Fibroblast of peridontal ligament (primary cell): ENCODE measurements at regions not wholly inside any gene's neighbourhood (a gene's known extent, or its start where the extent isn't known, plus 50 kb on each side); places are given as distances from the start of the nearest gene placed in this dataset.

Experiments
- DNase-seq: peaks from one replicate; pipeline ENCODE4 v3.0.0-alpha.2; 2010; ENCODE audit errors: extremely low read depth

DNA sequence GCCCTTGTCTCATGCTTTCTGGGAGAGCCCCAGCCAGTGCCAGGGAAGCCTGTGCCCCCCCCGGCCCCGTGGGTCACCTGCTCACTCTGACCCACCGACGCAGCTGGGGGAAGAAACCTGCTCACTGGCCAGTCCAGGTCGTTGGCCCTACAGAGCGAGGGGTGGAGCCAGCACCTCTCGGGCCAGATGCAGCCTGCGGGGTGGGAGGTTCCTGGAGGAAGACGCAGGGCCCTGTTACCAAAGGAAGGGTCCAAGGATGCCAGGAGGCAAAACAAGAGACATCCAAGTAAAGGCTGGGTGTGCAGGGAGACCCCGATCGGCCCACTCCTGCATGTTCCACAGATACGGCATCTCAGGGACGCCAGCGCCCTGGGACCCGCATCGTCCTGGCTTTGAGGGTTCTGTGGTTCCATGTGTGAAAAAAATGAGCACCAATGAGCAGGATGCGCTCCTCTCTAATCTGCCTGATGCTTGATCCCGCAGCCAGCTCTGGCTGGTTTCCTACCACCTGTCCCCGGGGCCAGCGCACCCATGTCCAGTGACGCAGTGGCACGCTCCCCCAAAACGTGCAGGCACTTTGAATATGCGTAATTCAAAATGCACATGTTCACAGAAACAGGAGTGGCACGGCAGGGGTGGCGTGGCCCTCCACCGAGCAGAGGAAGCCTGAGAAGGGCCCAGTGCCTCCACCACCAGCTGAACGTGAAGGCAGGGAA lies 66.0 kb upstream of the GALNT9 start:
- DNase-seq, result no peak

DNA sequence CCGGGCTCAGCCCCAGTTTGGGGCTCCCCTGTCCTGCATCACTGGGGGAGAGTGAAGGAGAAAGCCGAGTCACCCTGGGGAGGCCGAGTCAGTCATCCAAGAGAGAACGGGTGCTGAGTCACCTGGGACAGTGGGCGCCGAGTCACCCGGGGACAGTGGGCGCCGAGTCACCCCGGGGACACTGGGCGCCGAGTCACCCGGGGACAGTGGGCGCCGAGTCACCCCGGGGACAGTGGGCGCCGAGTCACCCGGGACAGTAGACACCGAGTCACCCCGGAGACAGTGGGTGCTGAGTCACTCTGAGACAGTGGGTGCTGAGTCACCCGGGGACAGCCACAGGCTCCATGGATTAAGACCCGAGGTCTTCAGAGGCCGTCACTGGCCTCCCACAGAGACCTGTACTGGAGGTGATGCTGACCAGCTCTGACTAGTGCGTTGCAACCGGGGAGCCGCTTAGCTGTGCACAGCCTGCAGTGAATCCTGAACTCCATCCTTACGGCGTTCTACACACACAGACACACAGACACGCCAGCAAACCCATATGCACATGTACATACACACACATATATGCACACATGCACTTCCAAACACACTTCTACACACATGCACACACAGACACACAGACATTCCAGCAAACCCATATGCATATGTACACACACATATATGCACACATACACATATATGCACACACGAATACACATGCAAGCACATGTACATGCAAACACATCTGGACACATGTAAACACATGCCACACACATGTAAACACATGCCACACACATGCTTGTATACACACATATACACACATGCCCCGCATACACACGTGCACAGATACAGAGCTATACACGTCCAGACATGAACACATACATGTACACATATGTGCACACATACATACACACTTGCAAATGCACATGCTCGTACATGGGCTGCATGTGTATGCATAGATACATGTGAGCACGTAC lies 64.9 kb upstream of the GALNT9 start:
- DNase-seq, result no peak

DNA sequence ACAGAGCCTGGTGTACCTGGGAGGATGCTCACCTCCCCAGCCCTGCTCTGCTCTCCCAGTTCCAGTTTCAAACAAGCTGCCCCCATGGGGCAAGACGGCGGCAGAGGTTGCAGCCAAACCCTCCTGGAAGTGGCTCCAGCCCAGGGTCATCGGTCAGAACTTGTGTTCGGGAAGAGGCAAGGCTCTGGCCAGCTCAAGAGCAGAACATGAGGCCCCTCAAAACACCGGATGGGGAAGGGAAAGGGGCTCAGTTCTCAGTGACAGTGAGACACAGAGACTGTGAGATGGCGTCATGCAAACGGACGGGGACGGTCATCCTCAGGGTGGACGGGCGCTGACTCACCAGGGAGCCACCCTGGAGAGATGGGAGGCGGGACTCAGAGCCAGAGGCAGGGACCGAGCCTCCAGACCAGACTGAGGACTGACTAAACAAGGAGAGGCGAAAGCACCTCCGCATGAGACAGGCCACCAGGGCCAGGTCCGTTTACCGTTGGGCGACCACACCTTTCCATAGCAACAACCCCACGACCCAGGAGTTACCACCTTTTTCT lies 63.9 kb upstream of the GALNT9 start:
- no peak for DNase-seq

DNA sequence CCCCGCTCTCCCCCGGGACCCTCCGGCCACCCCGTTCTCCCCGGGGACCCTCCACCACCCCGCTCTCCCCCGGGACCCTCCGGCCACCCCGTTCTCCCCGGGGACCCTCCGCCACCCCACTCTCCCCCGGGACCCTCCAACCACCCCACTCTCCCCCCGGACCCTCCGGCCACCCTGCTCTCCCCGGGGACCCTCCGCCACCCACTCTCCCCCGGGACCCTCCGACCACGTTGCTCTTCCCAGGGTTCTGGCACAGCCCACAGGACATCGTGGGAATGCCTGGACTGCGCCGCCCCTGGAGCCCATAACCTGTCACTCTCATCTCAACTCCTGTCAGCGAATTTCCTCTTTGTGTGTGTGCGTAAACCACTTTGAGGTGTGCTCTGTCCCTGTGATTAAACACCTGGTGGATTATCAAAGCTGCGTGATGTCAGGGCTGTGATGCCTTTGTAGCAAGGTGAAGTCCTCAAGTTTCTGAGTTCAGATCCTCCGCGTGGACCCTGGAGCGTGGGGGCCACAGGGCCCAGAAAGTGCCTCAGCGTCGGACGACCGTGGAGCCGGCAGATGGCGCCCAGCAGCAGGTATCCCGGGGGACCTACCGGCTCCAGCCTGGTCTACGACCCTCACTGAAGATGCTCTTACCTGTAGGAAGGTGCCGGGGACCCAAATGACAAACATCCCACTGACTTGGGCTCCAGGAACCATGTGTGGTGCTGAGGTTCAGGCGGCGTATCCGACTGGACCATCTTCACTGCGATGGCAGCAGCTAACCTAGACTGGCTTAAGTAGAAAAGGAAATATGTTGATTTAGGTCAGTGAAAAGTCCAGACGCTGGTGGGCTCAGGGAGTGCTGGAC lies 63.2 kb upstream of the GALNT9 start:
- no peak for DNase-seq

DNA sequence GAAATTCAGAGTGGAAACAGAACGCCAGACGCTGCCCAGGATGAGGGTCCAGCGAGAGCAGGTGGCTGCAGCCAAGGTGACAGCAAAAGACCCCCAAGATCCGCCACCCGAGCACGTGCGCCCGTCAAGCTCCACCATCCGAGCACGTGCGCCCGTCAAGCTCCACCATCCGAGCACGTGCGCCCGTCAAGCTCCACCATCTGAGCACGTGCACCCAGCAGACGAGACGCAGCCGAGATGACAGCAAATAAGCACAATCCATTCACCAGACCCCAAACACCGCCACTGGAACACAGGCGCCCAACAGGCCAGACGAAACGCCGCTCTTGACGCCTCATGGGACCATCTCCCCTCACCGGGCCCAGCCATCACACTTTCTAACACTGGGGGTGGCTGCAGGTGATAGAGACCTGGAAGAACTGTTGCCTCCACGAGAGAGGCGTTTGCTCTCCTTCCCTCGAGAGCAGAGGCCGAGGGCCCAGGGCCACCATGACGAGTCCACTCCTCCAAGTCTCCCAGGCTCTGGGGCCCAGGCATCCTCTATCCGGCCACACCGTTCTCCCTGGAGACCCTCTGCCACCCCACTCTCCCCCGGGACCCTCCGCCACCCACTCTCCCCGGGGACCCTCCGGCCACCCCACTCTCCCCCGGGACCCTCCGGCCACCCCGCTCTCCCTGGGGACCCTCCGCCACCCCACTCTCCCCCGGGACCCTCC lies 62.1 kb upstream of the GALNT9 start:
- DNase-seq, result no peak

DNA sequence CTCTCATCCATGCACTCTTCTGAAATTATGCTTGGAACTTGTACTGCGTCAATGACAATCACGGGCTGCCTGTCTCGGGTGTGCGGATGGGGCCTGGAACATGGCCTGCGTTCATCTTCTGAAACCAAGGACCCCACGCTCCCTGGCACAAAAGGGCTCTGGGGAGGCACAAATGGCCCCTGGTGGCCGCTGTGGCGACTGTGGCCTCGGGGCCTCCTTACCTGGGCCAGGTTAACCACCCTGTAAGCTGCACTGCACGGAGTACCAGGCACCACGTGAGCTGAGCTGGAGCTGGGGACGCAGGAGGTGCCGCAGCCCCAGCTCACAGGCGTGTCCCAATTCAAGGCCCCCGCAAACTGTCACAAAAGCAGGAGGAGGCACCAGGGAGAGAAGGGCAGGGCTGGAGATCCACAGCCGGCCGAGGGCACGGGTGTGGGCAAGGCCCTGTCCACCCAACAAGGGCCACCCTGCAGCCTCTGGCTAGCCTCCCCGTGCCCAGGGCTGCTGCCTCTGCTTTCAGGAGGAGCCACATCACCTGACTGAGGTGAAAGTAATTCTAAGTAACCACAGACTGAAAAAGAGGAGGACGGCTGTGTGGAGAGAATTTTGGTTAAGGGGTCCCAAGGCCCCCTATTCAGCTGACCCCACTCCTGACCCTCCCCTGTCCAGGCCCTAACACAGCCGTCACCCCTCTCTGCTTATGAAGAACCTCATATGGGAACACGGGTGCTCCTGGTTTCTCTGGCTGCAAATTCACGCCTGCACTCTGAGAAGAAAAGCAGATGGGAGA lies 61.1 kb upstream of the GALNT9 start:
- DNase-seq, result no peak

DNA sequence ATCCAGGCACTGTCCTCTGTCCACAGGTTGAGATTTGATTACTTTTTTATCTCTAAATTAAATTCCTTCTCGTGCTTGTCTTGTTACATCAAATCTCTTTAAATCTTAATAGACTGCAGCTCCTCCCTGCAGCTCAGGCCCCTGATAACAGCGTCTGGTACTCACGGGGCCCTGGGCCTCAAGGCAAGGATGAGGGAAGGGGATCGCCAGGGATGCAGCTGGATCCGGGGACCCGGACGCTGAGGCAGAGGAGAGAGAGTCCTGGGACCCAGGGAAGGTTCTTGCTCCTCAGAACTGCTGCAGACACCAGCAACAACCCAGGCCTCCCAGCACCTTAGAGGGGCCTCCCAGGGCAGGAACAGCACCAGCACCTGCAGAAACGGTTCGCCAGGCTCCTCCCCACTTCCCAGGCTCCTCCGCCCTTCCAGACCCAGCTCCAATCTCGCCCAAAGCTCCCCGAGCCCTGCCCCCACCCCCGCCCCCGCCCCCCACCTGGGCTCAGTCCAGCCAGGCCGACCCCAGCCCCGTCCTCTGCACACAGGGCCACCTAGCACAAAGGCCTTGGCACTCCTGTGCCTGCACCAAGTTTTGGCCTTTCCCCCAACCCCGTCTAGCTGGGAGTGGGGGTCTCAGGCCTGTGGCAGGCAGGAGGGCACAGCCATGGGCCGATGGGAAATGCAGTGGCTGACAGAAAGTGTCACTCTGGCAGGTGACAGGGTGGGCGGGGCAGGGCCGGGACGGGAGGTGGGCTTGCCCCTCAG lies 60.3 kb upstream of the GALNT9 start:
- DNase-seq, result no peak

DNA sequence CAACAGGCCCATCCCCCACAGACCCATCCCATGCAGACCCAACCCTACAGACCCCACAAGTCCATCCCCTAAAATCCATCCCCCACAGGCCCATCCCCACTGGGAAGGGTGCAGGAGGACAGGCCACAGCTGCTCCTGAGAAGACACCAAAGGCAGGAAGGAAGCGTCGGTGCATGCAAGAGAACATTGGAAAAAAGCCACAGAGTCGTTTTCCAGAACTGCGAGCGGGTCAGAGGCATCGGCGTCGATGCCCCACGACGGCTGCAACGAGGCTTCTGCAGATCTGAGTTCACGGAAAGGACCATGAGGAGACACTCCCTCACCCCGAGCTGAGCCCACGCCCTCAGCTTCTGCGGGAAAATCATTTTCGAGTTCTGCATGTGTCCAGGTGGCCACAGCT lies 59.6 kb upstream of the GALNT9 start:
- no peak for DNase-seq

DNA sequence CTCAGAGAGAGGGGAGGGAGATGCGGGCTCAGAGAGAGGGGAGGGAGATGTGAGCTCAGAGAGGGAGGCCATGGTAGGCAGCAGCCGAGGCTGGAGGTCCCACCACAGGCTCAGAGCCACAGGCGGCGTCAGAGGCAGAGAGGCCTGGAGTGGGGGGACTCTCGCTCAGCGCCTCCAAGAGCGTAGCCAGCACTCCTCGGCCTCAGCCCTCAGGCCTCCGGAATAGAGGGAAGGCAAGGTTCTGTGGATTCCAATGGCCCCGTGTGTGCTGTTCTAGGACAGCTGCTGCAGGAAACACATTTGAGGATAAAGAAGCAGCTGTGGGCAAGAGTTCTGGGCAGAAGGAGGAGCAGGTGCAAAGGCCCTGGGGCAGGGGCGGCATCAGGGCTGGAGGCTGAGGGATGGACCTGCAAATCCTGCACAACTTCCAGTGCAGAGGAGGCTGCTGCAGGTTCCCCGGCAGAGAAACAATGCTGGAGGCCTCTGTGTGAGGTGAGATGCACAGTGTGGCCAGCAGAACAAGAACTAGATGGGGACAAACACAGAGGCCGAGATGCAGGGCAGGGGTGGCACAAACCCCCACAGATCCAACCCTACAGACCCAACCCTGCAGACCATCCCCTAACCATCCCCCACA lies 59.1 kb upstream of the GALNT9 start:
- DNase-seq, result no peak

DNA sequence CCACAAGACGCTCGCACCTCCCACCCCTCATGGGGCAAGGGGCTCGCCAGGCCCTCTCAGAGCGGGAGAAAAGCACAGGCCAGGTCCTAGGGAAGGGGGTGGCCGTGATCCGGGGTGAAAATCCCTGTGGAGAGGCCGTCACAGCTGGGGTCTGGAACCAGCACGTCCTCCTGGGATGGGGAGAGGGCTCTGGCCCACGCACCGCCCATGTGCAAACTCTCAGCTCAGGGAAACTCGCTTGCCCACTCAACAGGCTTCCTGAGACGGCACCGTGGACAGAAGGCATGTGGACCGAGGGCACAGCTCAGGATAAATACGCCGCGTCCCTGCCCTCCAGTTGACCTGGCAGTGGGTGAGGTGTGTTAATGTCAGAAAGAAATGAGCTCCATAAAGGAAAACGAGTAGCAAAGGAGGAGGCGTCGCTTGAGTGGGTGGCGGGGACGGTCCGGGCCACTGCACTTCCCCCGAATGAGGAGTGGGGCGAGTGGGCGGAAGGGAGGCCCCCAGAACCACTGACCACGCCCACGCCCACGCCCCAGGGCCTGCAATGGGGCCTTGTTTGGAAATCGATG lies 57.6 kb upstream of the GALNT9 start:
- no peak for DNase-seq

DNA sequence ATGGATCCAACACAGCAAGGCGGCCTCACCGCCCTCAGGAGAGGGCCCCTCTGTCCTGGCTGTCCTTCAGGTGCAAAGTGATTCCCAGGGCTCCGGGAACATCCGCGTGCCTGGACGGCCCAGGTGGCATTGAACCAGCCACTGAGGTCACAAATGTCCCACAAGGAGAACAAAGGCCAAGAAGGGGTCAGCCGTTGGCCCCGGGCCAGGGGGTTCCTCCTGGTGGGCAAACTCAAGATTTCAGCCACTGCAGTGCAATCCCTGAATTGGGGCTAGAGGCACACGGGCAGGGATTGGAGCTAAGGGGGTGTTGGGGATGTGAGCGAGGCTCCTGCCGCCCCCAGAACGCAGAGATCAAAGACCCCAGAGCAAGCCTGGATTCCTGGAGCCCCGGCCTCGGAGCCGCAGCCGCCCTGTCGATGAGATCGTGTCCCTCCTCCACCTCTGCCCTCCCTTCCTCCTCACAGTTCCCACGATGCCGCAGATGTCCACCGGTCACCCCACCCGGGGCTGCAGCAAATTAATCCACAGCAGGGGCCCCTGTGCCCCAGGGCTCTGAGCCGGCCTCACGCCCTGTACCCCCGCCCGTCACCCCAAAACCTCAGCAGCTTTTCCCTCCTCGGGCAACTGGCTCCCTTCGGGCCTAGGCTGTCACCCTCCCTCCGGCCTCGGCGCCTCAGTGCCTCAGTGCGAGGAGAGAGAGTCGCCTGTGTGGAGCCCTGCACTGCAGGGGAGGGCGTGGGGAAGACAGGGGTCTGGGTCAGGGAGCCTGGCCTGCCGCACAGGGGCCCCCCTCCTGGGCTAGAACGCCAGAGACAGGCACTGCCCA lies 56.7 kb upstream of the GALNT9 start:
- no peak for DNase-seq

DNA sequence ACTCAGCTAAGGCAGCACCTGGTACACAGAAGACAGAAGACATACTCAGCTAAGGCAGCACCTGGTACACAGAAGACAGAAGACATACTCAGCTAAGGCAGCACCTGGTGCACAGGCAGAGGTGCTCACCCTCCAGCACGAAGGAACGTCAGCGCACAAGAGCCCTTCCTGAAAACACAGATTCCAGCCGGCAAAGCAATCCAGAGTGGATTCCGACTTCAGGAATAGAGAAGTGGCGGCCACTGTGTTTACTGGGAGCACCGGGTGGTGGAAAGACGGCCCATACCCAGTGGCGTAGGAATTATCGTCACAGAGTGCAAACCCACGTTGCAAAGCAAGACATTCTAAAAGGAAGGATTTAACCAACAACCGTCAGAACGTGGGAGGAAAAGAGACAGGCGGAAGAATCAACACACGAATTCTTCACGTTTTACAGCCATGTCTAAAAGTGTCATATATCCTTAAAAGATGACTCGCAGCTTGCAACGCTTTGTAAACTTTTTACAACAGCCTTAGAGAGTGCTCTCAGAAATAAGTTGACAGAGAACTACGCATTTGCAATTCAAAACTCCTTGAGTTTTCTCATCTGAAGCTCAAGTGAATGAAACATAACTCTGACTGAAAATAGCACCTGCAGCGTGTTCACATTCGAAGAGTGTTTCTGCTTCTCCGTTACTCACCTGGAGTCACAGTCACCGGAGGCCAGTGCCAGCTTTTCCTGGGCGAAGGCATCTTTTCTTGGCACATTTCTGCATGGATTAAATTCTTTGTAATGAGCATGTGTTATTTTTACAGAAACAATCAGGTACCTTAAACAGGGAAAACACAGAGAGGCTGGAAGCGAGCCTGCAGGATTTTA lies 55.8 kb upstream of the GALNT9 start:
- DNase-seq, result no peak

DNA sequence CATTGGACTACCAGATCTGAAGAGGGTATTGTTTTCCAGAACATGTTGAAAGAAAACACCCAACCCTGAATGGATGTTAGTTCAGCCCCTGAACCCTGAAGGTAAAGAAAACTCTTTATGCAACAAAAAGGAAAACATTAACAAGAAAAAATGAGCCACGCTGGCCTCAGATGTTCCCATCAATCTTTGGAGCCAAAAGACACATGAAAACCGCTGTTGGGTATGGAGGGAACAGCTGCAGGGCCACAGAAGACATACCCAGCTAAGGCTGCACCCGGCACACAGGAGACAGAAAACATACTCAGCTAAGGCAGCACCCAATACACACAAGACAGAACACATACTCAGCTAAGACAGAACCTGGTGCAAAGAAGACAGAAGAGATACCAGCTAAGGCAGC lies 51.3 kb upstream of the GALNT9 start:
- no peak for DNase-seq

DNA sequence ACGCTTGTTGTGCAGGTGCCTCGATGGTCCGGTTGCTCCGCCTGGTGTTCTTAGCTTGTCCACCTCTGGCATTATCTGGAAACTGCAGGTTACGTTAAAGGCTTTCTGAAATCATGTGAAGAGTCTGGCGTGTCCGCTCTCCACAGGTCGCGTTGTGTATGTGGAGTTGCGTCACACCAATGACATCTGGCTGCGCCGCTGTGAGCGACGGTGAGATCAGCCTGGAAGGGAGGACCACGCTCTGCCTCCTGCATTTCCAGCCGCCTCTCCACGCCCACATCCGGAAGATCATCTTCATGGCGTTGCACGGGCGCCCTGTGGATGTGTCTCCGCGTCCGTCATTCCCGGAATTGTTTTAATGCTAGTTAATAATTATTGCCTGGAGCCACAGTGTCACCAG lies 50.6 kb upstream of the GALNT9 start:
- no peak for DNase-seq

DNA sequence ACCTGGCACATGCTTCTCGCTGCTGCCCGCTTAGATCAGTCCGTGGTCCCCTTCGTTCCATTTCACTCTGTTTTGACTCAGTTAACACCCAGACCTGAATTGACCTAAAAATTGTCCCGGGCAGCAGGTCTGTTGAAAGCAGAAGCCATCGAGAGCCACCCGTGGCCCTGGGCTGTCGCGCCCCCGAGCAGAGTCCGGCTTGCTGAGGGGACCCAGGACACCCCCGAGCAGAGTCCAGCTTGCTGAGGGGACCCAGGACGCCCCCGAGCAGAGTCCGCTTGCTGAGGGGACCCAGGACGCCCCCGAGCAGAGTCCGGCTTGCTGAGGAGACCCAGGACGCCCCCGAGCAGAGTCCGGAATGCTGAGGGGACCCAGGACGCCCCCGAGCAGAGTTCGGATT lies 50.2 kb upstream of the GALNT9 start:
- DNase-seq, result no peak
